Occipital lobe (tissue), 1 donor: ENCODE measurements at regions not wholly inside any gene's neighbourhood (a gene's known extent, or its start where the extent isn't known, plus 50 kb on each side); places are given as distances from the start of the nearest gene placed in this dataset.
"Not testable (repeated sequence)": the region's sequence is repeated elsewhere in the genome, so short reads cannot be mapped to it uniquely, and the experiment has no call there.

Source experiments
- DNase-seq: peaks from one replicate; lab custom pipeline; 2025; lab: John Stamatoyannopoulos, UW

GRCh38 chr9:18269561-18269960 lies 204.4 kb upstream of the ADAMTSL1 start:
- DNase-seq = no peak

- no peak for DNase-seq
Observed at GRCh38 chr9:18274693-18275092, 199.3 kb upstream of the ADAMTSL1 start.

GRCh38 chr9:18275313-18275990 lies 198.5 kb upstream of the ADAMTSL1 start:
- DNase-seq = no peak

GRCh38 chr9:18281291-18281690 lies 192.7 kb upstream of the ADAMTSL1 start:
- DNase-seq = no peak

GRCh38 chr9:18294229-18294628 lies 179.7 kb upstream of the ADAMTSL1 start:
- DNase-seq = no peak

- no peak for DNase-seq
Observed at GRCh38 chr9:18296702-18297055, 177.3 kb upstream of the ADAMTSL1 start.

- no peak for DNase-seq
Observed at GRCh38 chr9:18297056-18297841, 176.7 kb upstream of the ADAMTSL1 start.

- no peak for DNase-seq
Observed at GRCh38 chr9:18299449-18299848, 174.5 kb upstream of the ADAMTSL1 start.

- DNase-seq = not testable (repeated sequence)
Observed at GRCh38 chr9:18305167-18305806, 168.7 kb upstream of the ADAMTSL1 start.

GRCh38 chr9:18314316-18314715 lies 159.6 kb upstream of the ADAMTSL1 start:
- no peak for DNase-seq

GRCh38 chr9:18317896-18318295 lies 156.1 kb upstream of the ADAMTSL1 start:
- no peak for DNase-seq

- no peak for DNase-seq
Observed at GRCh38 chr9:18319918-18320445, 154.0 kb upstream of the ADAMTSL1 start.

- DNase-seq = no peak
Observed at GRCh38 chr9:18324928-18325745, 148.8 kb upstream of the ADAMTSL1 start.

- DNase-seq = not testable (repeated sequence)
Observed at GRCh38 chr9:18325746-18326011, 148.3 kb upstream of the ADAMTSL1 start.

GRCh38 chr9:18327121-18327520 lies 146.8 kb upstream of the ADAMTSL1 start:
- DNase-seq = no peak

GRCh38 chr9:18330401-18331309 lies 143.3 kb upstream of the ADAMTSL1 start:
- no peak for DNase-seq

GRCh38 chr9:18331310-18331684 lies 142.7 kb upstream of the ADAMTSL1 start:
- no peak for DNase-seq

- no peak for DNase-seq
Observed at GRCh38 chr9:18331808-18332209, 142.1 kb upstream of the ADAMTSL1 start.

GRCh38 chr9:18333157-18333556 lies 140.8 kb upstream of the ADAMTSL1 start:
- no peak for DNase-seq

- DNase-seq = no peak
Observed at GRCh38 chr9:18335825-18336224, 138.1 kb upstream of the ADAMTSL1 start.

- no peak for DNase-seq
Observed at GRCh38 chr9:18338042-18338441, 135.9 kb upstream of the ADAMTSL1 start.
